SJCRH30 (cell line): ENCODE measurements at regions not wholly inside any gene's neighbourhood (a gene's known extent, or its start where the extent isn't known, plus 50 kb on each side); places are given as distances from the start of the nearest gene placed in this dataset.

Experiments
- DNase-seq, 2 experiments: peaks; one replicate each; pipeline ENCODE4 v3.0.0-alpha.2; 2015 to 2020
- H3K27ac ChIP-seq: fragments of 250-450 bp; sonication (Bioruptor Pico); 2 replicates; pipeline ENCODE4 v1.5.1; 2020; ENCODE audit warnings: mild to moderate bottlenecking, moderate library complexity
- H3K27me3 ChIP-seq: fragments of 250-450 bp; sonication (Bioruptor Pico); 2 replicates; pipeline ENCODE4 v1.5.1; 2020; ENCODE audit warnings: mild to moderate bottlenecking, moderate library complexity
- H3K36me3 ChIP-seq: fragments of 250-450 bp; sonication (Bioruptor Pico); 2 replicates; pipeline ENCODE4 v1.5.1; 2020; ENCODE audit warnings: mild to moderate bottlenecking, moderate library complexity
- H3K4me1 ChIP-seq: fragments of 250-450 bp; sonication (Bioruptor Pico); 2 replicates; pipeline ENCODE4 v1.5.1; 2020; ENCODE audit warnings: mild to moderate bottlenecking, moderate library complexity
- H3K4me3 ChIP-seq: fragments of 250-450 bp; sonication (Bioruptor Pico); 2 replicates; pipeline ENCODE4 v1.5.1; 2020; ENCODE audit warnings: mild to moderate bottlenecking, moderate library complexity
- H3K9me3 ChIP-seq: fragments of 250-450 bp; sonication (Bioruptor Pico); replicated peaks from 2 replicates; pipeline ENCODE4 v1.5.1; 2020; ENCODE audit warnings: mild to moderate bottlenecking, moderate library complexity

DNA sequence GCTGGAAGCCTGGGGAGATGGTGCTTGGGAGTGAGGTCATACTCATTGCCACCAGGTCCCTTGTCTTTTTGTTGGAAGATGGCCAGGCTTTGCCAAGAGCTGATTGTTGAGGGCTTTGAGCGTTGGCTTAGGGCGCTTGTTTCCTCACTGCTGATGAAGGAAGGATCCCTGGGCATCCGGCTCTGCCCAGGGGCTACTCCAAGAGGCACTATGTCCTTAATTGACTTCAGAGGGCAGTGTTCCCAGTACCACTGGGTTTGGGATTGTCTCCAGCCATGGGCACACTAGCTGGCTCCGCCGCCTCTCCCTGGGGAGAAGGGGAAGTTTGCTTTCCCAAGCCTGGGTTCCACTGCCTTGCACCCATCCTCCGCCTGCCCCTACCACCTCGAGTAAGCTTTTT lies 57.2 kb upstream of the RGMA start:
- Histone ChIP-seq H3K27me3 (no peaks in the 10 kb centered on the region), H3K4me1 (peaks cover 3% of the 10 kb centered on the region; the same call in 1 of the 2 replicates), H3K27ac (no peak overlapping the region), H3K4me3 (no peak overlapping the region), H3K36me3 (no peaks in the 10 kb centered on the region), H3K9me3 (0 out of 2 replicates have a peak, but pooled peaks cover 3% of the 10 kb centered on the region)
- no peak for DNase-seq

DNA sequence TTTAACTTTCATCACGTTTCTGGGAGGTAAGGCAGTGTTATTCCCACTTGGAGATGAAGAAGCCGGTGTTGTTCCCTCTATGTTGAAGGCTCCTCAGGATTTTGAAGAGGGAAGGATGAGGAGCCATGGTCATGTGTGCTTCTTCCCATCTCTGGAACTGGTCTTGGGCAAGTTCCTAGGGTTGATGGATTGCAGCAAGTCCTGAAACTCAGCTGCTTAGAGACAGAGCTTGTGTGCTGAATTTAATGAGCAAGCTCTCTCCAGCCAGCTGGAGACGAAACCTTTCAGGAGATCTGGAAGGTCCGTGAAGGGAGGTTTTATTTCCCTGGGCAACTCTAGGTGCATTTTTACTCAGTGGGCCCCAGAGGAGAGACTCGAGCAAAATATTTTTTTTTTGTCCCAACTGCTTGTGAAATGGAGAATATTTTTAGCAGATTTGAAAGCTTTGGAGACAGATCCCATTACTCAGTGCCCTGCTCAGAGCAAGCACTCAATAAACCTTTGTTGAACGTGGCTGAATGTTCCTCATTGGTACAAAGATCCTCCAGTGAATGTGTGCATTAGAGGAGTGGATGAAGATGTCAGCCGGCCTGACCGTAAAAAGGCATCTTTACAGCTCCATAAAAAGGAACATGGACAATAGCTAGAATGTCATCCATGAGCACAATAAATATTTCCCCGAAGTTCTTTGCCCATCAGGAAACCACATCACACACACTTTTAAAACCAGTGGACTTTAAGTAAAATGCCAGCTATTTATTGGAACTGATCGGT lies 55.6 kb upstream of the RGMA start:
- H3K9me3 ChIP-seq: peaks cover 3% of the 10 kb centered on the region; the same call in 1 of the 2 replicates
- DNase-seq: no peak
- H3K27me3 ChIP-seq: no peaks in the 10 kb centered on the region
- H3K4me3 ChIP-seq: no peak overlapping the region
- H3K36me3 ChIP-seq: no peaks in the 10 kb centered on the region
- peaks cover 2% of the 10 kb centered on the region; the same call in 1 of the 2 replicates for H3K4me1 ChIP-seq
- no peak overlapping the region for H3K27ac ChIP-seq

DNA sequence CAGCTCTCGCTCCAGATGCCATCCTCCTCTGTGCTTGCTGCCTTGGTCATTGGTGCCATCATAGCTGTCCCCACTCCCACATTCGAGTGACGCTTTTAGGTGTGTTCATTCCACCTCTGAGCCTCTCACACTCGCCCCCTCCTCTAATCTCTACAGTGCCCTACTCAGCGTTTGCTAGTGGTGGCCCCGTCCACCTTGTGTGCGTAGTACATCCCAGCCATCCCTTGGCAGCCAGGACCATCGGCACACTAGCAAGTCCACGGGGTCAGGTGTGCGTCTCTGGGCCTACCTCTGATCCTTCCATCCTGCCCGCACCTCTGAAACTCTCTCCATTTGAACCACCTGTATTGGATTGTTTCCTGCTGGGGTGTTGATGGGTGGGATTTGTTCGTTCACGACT lies 54.2 kb upstream of the RGMA start:
- Histone ChIP-seq H3K27me3 (no peaks in the 10 kb centered on the region), H3K9me3 (no peaks in the 10 kb centered on the region; the same call in 1 of the 2 replicates), H3K4me1 (peaks cover 17% of the 10 kb centered on the region), H3K4me3 (no peak overlapping the region), H3K36me3 (no peaks in the 10 kb centered on the region), H3K27ac (no peak overlapping the region)
- DNase-seq: no peak

DNA sequence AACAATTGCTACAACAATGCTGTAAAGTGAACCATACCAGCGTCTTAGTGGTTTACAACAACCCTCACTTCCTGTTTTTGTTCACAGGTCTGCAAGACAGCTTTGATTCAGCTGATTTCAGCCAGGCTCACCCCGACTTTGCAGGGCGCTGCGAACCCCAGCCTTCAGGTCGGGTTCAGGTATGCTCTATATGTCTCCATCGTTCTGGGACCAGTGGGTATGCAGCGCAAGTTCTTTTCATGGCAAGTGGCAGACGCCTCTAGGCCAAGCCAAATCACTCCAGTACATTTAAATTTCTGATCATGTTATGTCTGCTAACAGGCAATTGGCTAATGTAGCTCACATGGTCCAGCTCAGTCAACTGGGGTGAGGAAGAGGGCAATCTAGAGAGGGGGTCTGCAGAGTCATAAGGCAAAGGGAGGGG lies 52.4 kb upstream of the RGMA start:
- Histone ChIP-seq H3K4me1 (peaks cover 21% of the 10 kb centered on the region), H3K9me3 (no peaks in the 10 kb centered on the region; the same call in 1 of the 2 replicates), H3K27me3 (no peaks in the 10 kb centered on the region), H3K27ac (no peak overlapping the region), H3K4me3 (no peak overlapping the region), H3K36me3 (no peaks in the 10 kb centered on the region)
- DNase-seq: no peak

DNA sequence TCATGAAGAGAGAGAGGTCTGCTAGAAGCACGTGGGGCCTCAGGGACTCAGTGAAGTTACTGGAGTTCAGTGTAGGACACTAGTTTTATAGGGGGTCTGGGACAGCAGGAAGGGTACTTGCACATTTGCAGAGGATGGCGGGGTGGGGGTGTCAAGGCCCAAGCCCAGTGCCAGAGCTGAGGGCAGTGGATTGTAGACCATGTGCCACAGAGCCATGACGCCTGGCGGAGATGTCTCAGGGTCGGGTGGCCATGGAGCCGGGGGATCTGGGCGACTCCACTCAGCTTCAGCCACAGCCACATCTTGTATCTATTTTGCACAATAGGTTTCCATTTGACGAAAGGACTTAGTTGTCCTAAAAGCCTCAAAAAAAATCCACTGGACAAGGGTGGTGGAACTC lies 50.4 kb upstream of the RGMA start:
- peak overlapping the region; percentile 49 for H3K27ac ChIP-seq
- peaks cover 21% of the 10 kb centered on the region for H3K4me1 ChIP-seq
- no peak for DNase-seq
- H3K9me3 ChIP-seq: no peaks in the 10 kb centered on the region; the same call in 1 of the 2 replicates
- H3K27me3 ChIP-seq: no peaks in the 10 kb centered on the region
- no peak overlapping the region for H3K4me3 ChIP-seq
- H3K36me3 ChIP-seq: no peaks in the 10 kb centered on the region

DNA sequence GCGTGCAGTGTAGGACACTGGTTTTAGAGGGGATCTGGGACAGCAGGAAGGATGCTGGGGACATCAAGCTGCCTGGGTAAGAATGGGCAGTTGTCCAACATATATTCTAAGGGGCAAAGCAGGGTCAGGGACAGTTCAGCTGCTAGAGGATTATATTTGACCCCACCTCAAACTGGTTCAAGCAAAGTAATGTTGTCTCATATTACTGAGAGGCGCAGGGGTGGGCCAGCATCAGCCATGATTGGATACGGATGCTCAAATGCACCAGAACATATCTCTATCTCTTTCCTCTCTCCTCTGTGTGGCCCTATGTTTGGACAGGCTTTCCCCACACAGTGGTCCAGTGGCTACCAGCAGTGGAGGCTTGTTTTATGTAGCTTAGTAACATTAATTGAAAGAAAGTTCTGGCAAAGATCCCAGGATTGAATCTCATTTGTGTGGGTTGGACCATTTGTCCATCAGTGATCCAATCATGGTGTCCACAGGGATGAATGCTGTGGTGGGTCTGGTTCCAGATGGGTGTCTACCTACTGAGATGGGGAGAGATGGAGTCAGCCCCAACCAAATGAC lies 49.8 kb upstream of the RGMA start:
- no peak overlapping the region for H3K4me3 ChIP-seq
- no peaks in the 10 kb centered on the region for H3K36me3 ChIP-seq
- no peaks in the 10 kb centered on the region; the same call in 1 of the 2 replicates for H3K9me3 ChIP-seq
- peak overlapping the region; percentile 49 for H3K27ac ChIP-seq
- peak; percentile 83 to 90 for DNase-seq
- peaks cover 21% of the 10 kb centered on the region for H3K4me1 ChIP-seq
- no peaks in the 10 kb centered on the region for H3K27me3 ChIP-seq
